ENCODE measurements at regions not wholly inside any gene's neighbourhood (a gene's known extent, or its start where the extent isn't known, plus 50 kb on each side); places are given as distances from the start of the nearest gene placed in this dataset.

- DNase-seq: no peak
Observed at GRCh38 chr3:148034353-148034752, 625.2 kb downstream of the ZIC1 start.

GRCh38 chr3:148036331-148036876 is 627.2 kb downstream of the ZIC1 start:
- no peak for DNase-seq

GRCh38 chr3:148042663-148043445 is 633.7 kb downstream of the ZIC1 start:
- no peak for DNase-seq

GRCh38 chr3:148044151-148044550 is 635.0 kb downstream of the ZIC1 start:
- DNase-seq: no peak

GRCh38 chr3:148054999-148055398 is 642.7 kb upstream of the AGTR1 start:
- no peak for DNase-seq

- no peak for DNase-seq
Observed at GRCh38 chr3:148062590-148062989, 635.1 kb upstream of the AGTR1 start.

GRCh38 chr3:148066802-148067201 is 630.9 kb upstream of the AGTR1 start:
- DNase-seq: no peak

GRCh38 chr3:148068466-148068865 is 629.2 kb upstream of the AGTR1 start:
- no peak for DNase-seq

GRCh38 chr3:148070041-148070440 is 627.7 kb upstream of the AGTR1 start:
- DNase-seq: no peak

GRCh38 chr3:148073721-148074456 is 623.8 kb upstream of the AGTR1 start:
- DNase-seq: no peak

- DNase-seq: no peak
Observed at GRCh38 chr3:148074946-148075345, 622.8 kb upstream of the AGTR1 start.

GRCh38 chr3:148075771-148076716 is 621.7 kb upstream of the AGTR1 start:
- DNase-seq: no peak

- DNase-seq: no peak
Observed at GRCh38 chr3:148077318-148077923, 620.3 kb upstream of the AGTR1 start.

- no peak for DNase-seq
Observed at GRCh38 chr3:148077965-148078364, 619.7 kb upstream of the AGTR1 start.

GRCh38 chr3:148078658-148079057 is 619.0 kb upstream of the AGTR1 start:
- DNase-seq: no peak

- no peak for DNase-seq
Observed at GRCh38 chr3:148079370-148079769, 618.3 kb upstream of the AGTR1 start.

- DNase-seq: no peak
Observed at GRCh38 chr3:148081926-148082325, 615.8 kb upstream of the AGTR1 start.

GRCh38 chr3:148082506-148083280 is 615.0 kb upstream of the AGTR1 start:
- DNase-seq: no peak

GRCh38 chr3:148083526-148084182 is 614.0 kb upstream of the AGTR1 start:
- no peak for DNase-seq

GRCh38 chr3:148084931-148085330 is 612.8 kb upstream of the AGTR1 start:
- no peak for DNase-seq

Data from inflammatory macrophage (primary cell).